ENCODE measurements at regions not wholly inside any gene's neighbourhood (a gene's known extent, or its start where the extent isn't known, plus 50 kb on each side); places are given as distances from the start of the nearest gene placed in this dataset.
"Not testable (repeated sequence)": the region's sequence is repeated elsewhere in the genome, so short reads cannot be mapped to it uniquely, and the experiment has no call there.

DNA sequence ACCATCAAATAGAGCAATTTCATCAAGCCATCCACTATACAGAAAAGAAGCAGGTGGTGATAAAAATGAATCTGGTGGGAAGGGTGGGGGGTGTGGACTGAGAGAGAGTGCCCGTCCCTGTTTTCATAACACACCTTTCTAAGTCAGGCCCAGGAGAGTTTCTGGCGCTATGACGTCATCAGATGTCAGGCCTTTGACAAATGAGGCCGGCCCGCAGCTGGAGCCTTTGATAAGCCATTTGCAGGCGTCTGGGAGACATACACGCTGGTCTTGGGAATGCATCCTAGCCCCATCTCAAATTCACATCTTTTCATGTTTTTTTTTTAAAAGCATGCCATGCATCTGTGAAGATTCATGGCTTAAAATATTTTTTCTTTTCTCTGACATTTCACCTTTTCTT, 404.5 kb downstream of the BCOR start:
- Histone ChIP-seq H3K9ac (ENCODE audit: low read depth in 1 of 2, low read length in 2 of 2) (no peak overlapping the region), H3K4me1 (ENCODE audit: control insufficient read depth in 4 of 4, insufficient read depth in 4 of 4, low read length in 3 of 4) (peaks cover 2 to 10% (median 5%) of the 10 kb centered on the region in 4 donors), H3K27ac (ENCODE audit: low read depth in 1 of 2, low read length in 2 of 2) (no peak overlapping the region), H3K4me3 (ENCODE audit: low read depth in 1 of 3, low read length in 3 of 3) (no peak overlapping the region), H3K27me3 (ENCODE audit: control insufficient read depth in 4 of 4, insufficient read depth in 4 of 4, low read length in 3 of 4) (no peaks in the 10 kb centered on the region), H3K9me3 (ENCODE audit: control insufficient read depth in 4 of 4, low read length in 3 of 4) (peaks cover 0 to 4% (median 1%) of the 10 kb centered on the region in 4 donors), H3K36me3 (ENCODE audit: control insufficient read depth in 4 of 4, insufficient read depth in 3 of 4, low read depth in 1 of 4, low read length in 3 of 4) (no peaks in the 10 kb centered on the region)
- TF ChIP-seq, protein P1, sequence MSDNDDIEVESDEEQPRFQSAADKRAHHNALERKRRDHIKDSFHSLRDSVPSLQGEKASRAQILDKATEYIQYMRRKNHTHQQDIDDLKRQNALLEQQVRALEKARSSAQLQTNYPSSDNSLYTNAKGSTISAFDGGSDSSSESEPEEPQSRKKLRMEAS (IDR thresholded peaks at IDR 0.05): no peak
- TF ChIP-seq RAD21 (IDR thresholded peaks at IDR 0.05) (no peak), SP1 (IDR thresholded peaks at IDR 0.05) (no peak), TAF1 (conservative IDR thresholded peaks at IDR 0.05) (no peak), YY1 (IDR thresholded peaks at IDR 0.05) (no peak), EGR1 (IDR thresholded peaks at IDR 0.05; ENCODE audit: low read depth in 2 of 2) (no peak), HNF4G (IDR thresholded peaks at IDR 0.05) (no peak), ZBTB33 (IDR thresholded peaks at IDR 0.05) (no peak), JUND (IDR thresholded peaks at IDR 0.05) (no peak), REST (IDR thresholded peaks at IDR 0.05) (no peak), FOXA1 (IDR thresholded peaks at IDR 0.05) (no peak), FOXA2 (IDR thresholded peaks at IDR 0.05) (no peak), RXRA (IDR thresholded peaks at IDR 0.05) (no peak), HNF4A (conservative IDR thresholded peaks at IDR 0.05) (no peak)
- DNase-seq (ENCODE audit: low spot score): peak; percentile 41
- 68% methylated on average over 7 of the region's 7 CpGs for WGBS

GRCh38 chrX:39702636-39703035, 395.1 kb downstream of the BCOR start:
- H3K27ac ChIP-seq (ENCODE audit: low read depth in 1 of 2, low read length in 2 of 2); H3K9ac ChIP-seq (ENCODE audit: low read depth in 1 of 2, low read length in 2 of 2); H3K36me3 ChIP-seq (ENCODE audit: control insufficient read depth in 4 of 4, insufficient read depth in 3 of 4, low read depth in 1 of 4, low read length in 3 of 4); H3K27me3 ChIP-seq (ENCODE audit: control insufficient read depth in 4 of 4, insufficient read depth in 4 of 4, low read length in 3 of 4); H3K4me1 ChIP-seq (ENCODE audit: control insufficient read depth in 4 of 4, insufficient read depth in 4 of 4, low read length in 3 of 4); H3K4me3 ChIP-seq (ENCODE audit: low read depth in 1 of 3, low read length in 3 of 3); DNase-seq (ENCODE audit: low spot score); H3K9me3 ChIP-seq (ENCODE audit: control insufficient read depth in 4 of 4, low read length in 3 of 4): not testable (repeated sequence)
- 91% methylated on average over 5 of the region's 5 CpGs for WGBS

- Histone ChIP-seq H3K9me3 (ENCODE audit: control insufficient read depth in 4 of 4, low read length in 3 of 4) (no peaks in the 10 kb centered on the region), H3K36me3 (ENCODE audit: control insufficient read depth in 4 of 4, insufficient read depth in 3 of 4, low read depth in 1 of 4, low read length in 3 of 4) (no peaks in the 10 kb centered on the region), H3K27me3 (ENCODE audit: control insufficient read depth in 4 of 4, insufficient read depth in 4 of 4, low read length in 3 of 4) (no peaks in the 10 kb centered on the region), H3K4me1 (ENCODE audit: control insufficient read depth in 4 of 4, insufficient read depth in 4 of 4, low read length in 3 of 4) (peaks cover 0 to 8% (median 4%) of the 10 kb centered on the region in 4 donors), H3K9ac (ENCODE audit: low read depth in 1 of 2, low read length in 2 of 2) (no peak overlapping the region), H3K4me3 (ENCODE audit: low read depth in 1 of 3, low read length in 3 of 3) (no peak overlapping the region), H3K27ac (ENCODE audit: low read depth in 1 of 2, low read length in 2 of 2) (no peak overlapping the region)
- 66% methylated on average over 3 of the region's 3 CpGs for WGBS
- no peak for TF ChIP-seq NR2F2 (IDR thresholded peaks at IDR 0.05)
- TF ChIP-seq ATF3 (IDR thresholded peaks at IDR 0.05): peak; percentile 24
- peak; percentile 38 for TF ChIP-seq SP1 (IDR thresholded peaks at IDR 0.05)
- peak; percentile 12 to 38 for TF ChIP-seq RAD21 (IDR thresholded peaks at IDR 0.05)
- peak; percentile 18 for TF ChIP-seq YY1 (IDR thresholded peaks at IDR 0.05)
- no peak for TF ChIP-seq FOXA1 (IDR thresholded peaks at IDR 0.05)
- TF ChIP-seq EGR1 (IDR thresholded peaks at IDR 0.05; ENCODE audit: low read depth in 2 of 2): no peak
- TF ChIP-seq HNF4G (IDR thresholded peaks at IDR 0.05): no peak
- TF ChIP-seq, protein P1 (IDR thresholded peaks at IDR 0.05): no peak
- TF ChIP-seq GABPA (IDR thresholded peaks at IDR 0.05 in 1 of 2, conservative IDR thresholded peaks at IDR 0.05 in 1 of 2): no peak
- peak in 1 of 2 donors; percentile 43 for TF ChIP-seq RXRA (IDR thresholded peaks at IDR 0.05)
- TF ChIP-seq HNF4A (conservative IDR thresholded peaks at IDR 0.05): peak; percentile 31 to 53
- TF ChIP-seq TAF1 (conservative IDR thresholded peaks at IDR 0.05): no peak
- no peak for TF ChIP-seq JUND (IDR thresholded peaks at IDR 0.05)
- DNase-seq (ENCODE audit: low spot score): no peak
Observed at GRCh38 chrX:39703307-39703706, 394.5 kb downstream of the BCOR start.
